GM18508 (cell line): ENCODE measurements at regions not wholly inside any gene's neighbourhood (a gene's known extent, or its start where the extent isn't known, plus 50 kb on each side); places are given as distances from the start of the nearest gene placed in this dataset.
"Not testable (repeated sequence)": the region's sequence is repeated elsewhere in the genome, so short reads cannot be mapped to it uniquely, and the experiment has no call there.

Source experiments
- ATAC-seq: cut with Tn5 transposase; IDR thresholded peaks from one replicate; pipeline ENCODE4 v1.9.1; 2021; ENCODE audit warnings: moderate number of reproducible peaks; ENCODE audit not compliant: insufficient read depth, unreplicated experiment

- no peak for ATAC-seq
These were observed 296.1 kb upstream of the SPAG17 start for GRCh38 chr1:118481126-118481525.

- no peak for ATAC-seq
These were observed 294.3 kb upstream of the SPAG17 start for GRCh38 chr1:118479351-118479750.

GRCh38 chr1:118473825-118474224 lies 288.8 kb upstream of the SPAG17 start:
- ATAC-seq = no peak

GRCh38 chr1:118464460-118464859 lies 279.4 kb upstream of the SPAG17 start:
- not testable (repeated sequence) for ATAC-seq

- ATAC-seq = no peak
These were observed 276.1 kb upstream of the SPAG17 start for GRCh38 chr1:118461154-118461553.

GRCh38 chr1:118459871-118460270 lies 274.8 kb upstream of the SPAG17 start:
- no peak for ATAC-seq

GRCh38 chr1:118453856-118454255 lies 268.8 kb upstream of the SPAG17 start:
- ATAC-seq = not testable (repeated sequence)

GRCh38 chr1:118445156-118445555 lies 260.1 kb upstream of the SPAG17 start:
- no peak for ATAC-seq

GRCh38 chr1:118442214-118442613 lies 257.2 kb upstream of the SPAG17 start:
- ATAC-seq = no peak

- ATAC-seq = no peak
These were observed 252.6 kb upstream of the SPAG17 start for GRCh38 chr1:118437664-118438063.

GRCh38 chr1:118429856-118430255 lies 244.8 kb upstream of the SPAG17 start:
- no peak for ATAC-seq

GRCh38 chr1:118421868-118422350 lies 236.9 kb upstream of the SPAG17 start:
- ATAC-seq = no peak

GRCh38 chr1:118404024-118404423 lies 219.0 kb upstream of the SPAG17 start:
- ATAC-seq = no peak

GRCh38 chr1:118397496-118397859 lies 212.4 kb upstream of the SPAG17 start:
- ATAC-seq = no peak

- no peak for ATAC-seq
These were observed 211.9 kb upstream of the SPAG17 start for GRCh38 chr1:118396829-118397495.

- no peak for ATAC-seq
These were observed 211.3 kb upstream of the SPAG17 start for GRCh38 chr1:118396279-118396678.

GRCh38 chr1:118395430-118395991 lies 210.5 kb upstream of the SPAG17 start:
- ATAC-seq = no peak

GRCh38 chr1:118390955-118391354 lies 205.9 kb upstream of the SPAG17 start:
- no peak for ATAC-seq

- ATAC-seq = no peak
These were observed 203.4 kb upstream of the SPAG17 start for GRCh38 chr1:118388301-118388959.

GRCh38 chr1:118381197-118381869 lies 196.3 kb upstream of the SPAG17 start:
- no peak for ATAC-seq

- not testable (repeated sequence) for ATAC-seq
These were observed 192.2 kb upstream of the SPAG17 start for GRCh38 chr1:118377183-118377582.
